HEK293 (cell line): ENCODE measurements at regions not wholly inside any gene's neighbourhood (a gene's known extent, or its start where the extent isn't known, plus 50 kb on each side); places are given as distances from the start of the nearest gene placed in this dataset.

Source experiments
- GLIS1 ChIP-seq: fragments of 450-650 bp; formaldehyde crosslinking; IDR thresholded peaks from 2 replicates; pipeline ENCODE4 v1.5.1; 2016; ENCODE audit warnings: missing biosample characterization, missing genetic modification characterization
- HIC1 ChIP-seq: fragments of 450-650 bp; formaldehyde crosslinking; IDR thresholded peaks from 2 replicates; pipeline ENCODE4 v1.5.1; 2016; ENCODE audit warnings: missing biosample characterization, missing genetic modification characterization
- KLF8 ChIP-seq: fragments of 450-650 bp; formaldehyde crosslinking; IDR thresholded peaks from 2 replicates; pipeline ENCODE4 v1.5.1; 2016; ENCODE audit warnings: missing biosample characterization, missing genetic modification characterization
- WT1 ChIP-seq: fragments of 450-650 bp; formaldehyde crosslinking; IDR thresholded peaks from 2 replicates; pipeline ENCODE4 v1.5.1; 2016; ENCODE audit warnings: missing biosample characterization, missing genetic modification characterization
- ZBTB8A ChIP-seq: fragments of 450-650 bp; formaldehyde crosslinking; IDR thresholded peaks from 2 replicates; pipeline ENCODE4 v1.5.1; 2016; ENCODE audit warnings: missing biosample characterization, missing genetic modification characterization
- ZFP37 ChIP-seq: fragments of 450-650 bp; formaldehyde crosslinking; IDR thresholded peaks from 2 replicates; pipeline ENCODE4 v1.5.1; 2016; ENCODE audit warnings: missing biosample characterization, missing genetic modification characterization
- ZNF274 ChIP-seq, 2 experiments: fragments of 200-500 bp in 1 of 2; fragments of 450-650 bp in 1 of 2; sonication (Bioruptor generic) in 1 of 2; formaldehyde crosslinking in 1 of 2; IDR thresholded peaks; 2 replicates each; pipeline versions ENCODE4 v1.5.1 to v1.6.1; 2014 to 2016; ENCODE audit warnings: borderline replicate concordance in 1 of 2, inconsistent platforms in 1 of 2, low read length in 1 of 2, missing biosample characterization in 1 of 2, missing genetic modification characterization in 1 of 2
- ZNF335 ChIP-seq: fragments of 450-650 bp; formaldehyde crosslinking; conservative IDR thresholded peaks from 2 replicates; pipeline ENCODE4 v1.5.1; 2016; ENCODE audit warnings: missing biosample characterization, missing genetic modification characterization
- ZNF362 ChIP-seq: fragments of 450-650 bp; formaldehyde crosslinking; IDR thresholded peaks from 2 replicates; pipeline ENCODE4 v1.5.1; 2016; ENCODE audit warnings: missing biosample characterization, missing genetic modification characterization
- ZNF391 ChIP-seq: fragments of 450-650 bp; formaldehyde crosslinking; IDR thresholded peaks from 2 replicates; pipeline ENCODE4 v1.5.1; 2016; ENCODE audit warnings: low read depth, missing biosample characterization, missing genetic modification characterization, borderline replicate concordance
- ZNF560 ChIP-seq: fragments of 450-650 bp; formaldehyde crosslinking; IDR thresholded peaks from 2 replicates; pipeline ENCODE4 v1.5.1; 2017; ENCODE audit warnings: missing biosample characterization, missing genetic modification characterization, borderline replicate concordance
- ZNF596 ChIP-seq: fragments of 450-650 bp; IDR thresholded peaks from 2 replicates; pipeline ENCODE4 v1.5.0; 2018; ENCODE audit warnings: missing biosample characterization, mild to moderate bottlenecking, missing genetic modification characterization, moderate library complexity
- ZNF624 ChIP-seq: fragments of 450-650 bp; formaldehyde crosslinking; IDR thresholded peaks from 2 replicates; pipeline ENCODE4 v1.5.1; 2017; ENCODE audit warnings: missing biosample characterization, missing genetic modification characterization
- ZNF654 ChIP-seq: fragments of 450-650 bp; formaldehyde crosslinking; IDR thresholded peaks from 2 replicates; pipeline ENCODE4 v1.5.1; 2016; ENCODE audit warnings: low read depth, missing biosample characterization, missing genetic modification characterization
- ZNF664 ChIP-seq: fragments of 450-650 bp; formaldehyde crosslinking; IDR thresholded peaks from 2 replicates; pipeline ENCODE4 v1.5.1; 2016; ENCODE audit warnings: missing biosample characterization, missing genetic modification characterization
- ZNF670 ChIP-seq: fragments of 450-650 bp; formaldehyde crosslinking; IDR thresholded peaks from 2 replicates; pipeline ENCODE4 v1.5.1; 2016; ENCODE audit warnings: missing biosample characterization, missing genetic modification characterization, low read depth
- ZNF701 ChIP-seq: fragments of 450-650 bp; formaldehyde crosslinking; IDR thresholded peaks from 2 replicates; pipeline ENCODE4 v1.5.1; 2016; ENCODE audit warnings: missing biosample characterization, missing genetic modification characterization
- ZNF785 ChIP-seq: fragments of 450-650 bp; formaldehyde crosslinking; IDR thresholded peaks from 2 replicates; pipeline ENCODE4 v1.5.1; 2016; ENCODE audit warnings: missing biosample characterization, missing genetic modification characterization
- ZNF843 ChIP-seq: fragments of 450-650 bp; formaldehyde crosslinking; IDR thresholded peaks from 2 replicates; pipeline ENCODE4 v1.5.1; 2016; ENCODE audit warnings: missing biosample characterization, missing genetic modification characterization
- ZSCAN23 ChIP-seq: fragments of 450-650 bp; formaldehyde crosslinking; IDR thresholded peaks from 2 replicates; pipeline ENCODE4 v1.5.1; 2016; ENCODE audit warnings: missing biosample characterization, missing genetic modification characterization
- ZSCAN4 ChIP-seq: fragments of 450-650 bp; formaldehyde crosslinking; IDR thresholded peaks from 2 replicates; pipeline ENCODE4 v1.5.1; 2017; ENCODE audit warnings: missing biosample characterization, missing genetic modification characterization
- ZXDB ChIP-seq: fragments of 450-650 bp; formaldehyde crosslinking; IDR thresholded peaks from 2 replicates; pipeline ENCODE4 v1.5.1; 2016; ENCODE audit warnings: missing biosample characterization, missing genetic modification characterization
- TF ChIP-seq, protein P1 (sequence below): fragments of 450-650 bp; formaldehyde crosslinking; IDR thresholded peaks from 2 replicates; pipeline ENCODE4 v1.5.1; 2016; ENCODE audit warnings: missing biosample characterization, missing genetic modification characterization, borderline replicate concordance
- TF ChIP-seq, protein P2 (sequence below): fragments of 450-650 bp; formaldehyde crosslinking; IDR thresholded peaks from 2 replicates; pipeline ENCODE4 v1.5.1; 2016; ENCODE audit warnings: missing biosample characterization, missing genetic modification characterization
- TF ChIP-seq, protein P3 (sequence below): fragments of 450-650 bp; formaldehyde crosslinking; IDR thresholded peaks from 2 replicates; pipeline ENCODE4 v1.5.1; 2016; ENCODE audit warnings: missing biosample characterization, missing genetic modification characterization
- TF ChIP-seq, protein P4 (sequence below): fragments of 450-650 bp; formaldehyde crosslinking; optimal IDR thresholded peaks from 2 replicates; pipeline ENCODE3; 2016; ENCODE audit warnings: missing biosample characterization, mild to moderate bottlenecking, missing genetic modification characterization

GRCh38 chr5:158054223-158055110, 195.5 kb upstream of the CLINT1 start (continued):
- TF ChIP-seq ZNF654 (tag by site-specific recombination) (no peak), HIC1 (tag by site-specific recombination) (peak; percentile 85), GLIS1 (tag by site-specific recombination) (peak; percentile 72), ZSCAN23 (tag by site-specific recombination) (no peak), ZFP37 (no peak), ZNF670 (tag by site-specific recombination) (no peak), ZBTB8A (peak; percentile 50), ZNF596 (tag by site-specific recombination) (no peak), ZNF664 (no peak), ZNF274 (IDR thresholded peaks at IDR 0.05; ENCODE audit: low read length) (no peak), ZNF274 (tag by site-specific recombination; IDR thresholded peaks at IDR 0.05; ENCODE audit: borderline replicate concordance) (no peak), ZNF701 (tag by site-specific recombination) (no peak), ZNF843 (tag by site-specific recombination) (peak; percentile 80), ZXDB (tag by site-specific recombination) (peak; percentile 70), ZNF560 (tag by site-specific recombination) (no peak), ZNF785 (tag by site-specific recombination) (no peak), ZSCAN4 (tag by site-specific recombination) (0 out of 2 replicates have a peak, but pooled peaks have one; percentile 7), ZNF335 (tag by site-specific recombination) (peak; percentile 63), ZNF391 (tag by site-specific recombination) (no peak), ZNF624 (tag by site-specific recombination) (no peak), KLF8 (peak; percentile 36), WT1 (tag by site-specific recombination) (peak; percentile 11; the same call in 1 of the 2 replicates), ZNF362 (tag by site-specific recombination) (peak; percentile 68; the same call in 1 of the 2 replicates)
- TF ChIP-seq, protein P1, sequence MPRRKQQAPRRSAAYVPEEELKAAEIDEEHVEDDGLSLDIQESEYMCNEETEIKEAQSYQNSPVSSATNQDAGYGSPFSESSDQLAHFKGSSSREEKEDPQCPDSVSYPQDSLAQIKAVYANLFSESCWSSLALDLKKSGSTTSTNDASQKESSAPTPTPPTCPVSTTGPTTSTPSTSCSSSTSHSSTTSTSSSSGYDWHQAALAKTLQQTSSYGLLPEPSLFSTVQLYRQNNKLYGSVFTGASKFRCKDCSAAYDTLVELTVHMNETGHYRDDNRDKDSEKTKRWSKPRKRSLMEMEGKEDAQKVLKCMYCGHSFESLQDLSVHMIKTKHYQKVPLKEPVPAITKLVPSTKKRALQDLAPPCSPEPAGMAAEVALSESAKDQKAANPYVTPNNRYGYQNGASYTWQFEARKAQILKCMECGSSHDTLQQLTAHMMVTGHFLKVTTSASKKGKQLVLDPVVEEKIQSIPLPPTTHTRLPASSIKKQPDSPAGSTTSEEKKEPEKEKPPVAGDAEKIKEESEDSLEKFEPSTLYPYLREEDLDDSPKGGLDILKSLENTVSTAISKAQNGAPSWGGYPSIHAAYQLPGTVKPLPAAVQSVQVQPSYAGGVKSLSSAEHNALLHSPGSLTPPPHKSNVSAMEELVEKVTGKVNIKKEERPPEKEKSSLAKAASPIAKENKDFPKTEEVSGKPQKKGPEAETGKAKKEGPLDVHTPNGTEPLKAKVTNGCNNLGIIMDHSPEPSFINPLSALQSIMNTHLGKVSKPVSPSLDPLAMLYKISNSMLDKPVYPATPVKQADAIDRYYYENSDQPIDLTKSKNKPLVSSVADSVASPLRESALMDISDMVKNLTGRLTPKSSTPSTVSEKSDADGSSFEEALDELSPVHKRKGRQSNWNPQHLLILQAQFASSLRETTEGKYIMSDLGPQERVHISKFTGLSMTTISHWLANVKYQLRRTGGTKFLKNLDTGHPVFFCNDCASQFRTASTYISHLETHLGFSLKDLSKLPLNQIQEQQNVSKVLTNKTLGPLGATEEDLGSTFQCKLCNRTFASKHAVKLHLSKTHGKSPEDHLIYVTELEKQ, result no peak
- TF ChIP-seq, protein P2, sequence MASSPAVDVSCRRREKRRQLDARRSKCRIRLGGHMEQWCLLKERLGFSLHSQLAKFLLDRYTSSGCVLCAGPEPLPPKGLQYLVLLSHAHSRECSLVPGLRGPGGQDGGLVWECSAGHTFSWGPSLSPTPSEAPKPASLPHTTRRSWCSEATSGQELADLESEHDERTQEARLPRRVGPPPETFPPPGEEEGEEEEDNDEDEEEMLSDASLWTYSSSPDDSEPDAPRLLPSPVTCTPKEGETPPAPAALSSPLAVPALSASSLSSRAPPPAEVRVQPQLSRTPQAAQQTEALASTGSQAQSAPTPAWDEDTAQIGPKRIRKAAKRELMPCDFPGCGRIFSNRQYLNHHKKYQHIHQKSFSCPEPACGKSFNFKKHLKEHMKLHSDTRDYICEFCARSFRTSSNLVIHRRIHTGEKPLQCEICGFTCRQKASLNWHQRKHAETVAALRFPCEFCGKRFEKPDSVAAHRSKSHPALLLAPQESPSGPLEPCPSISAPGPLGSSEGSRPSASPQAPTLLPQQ (tag by site-specific recombination), result 0 out of 2 replicates have a peak, but pooled peaks have one; percentile 23
- TF ChIP-seq, protein P3, sequence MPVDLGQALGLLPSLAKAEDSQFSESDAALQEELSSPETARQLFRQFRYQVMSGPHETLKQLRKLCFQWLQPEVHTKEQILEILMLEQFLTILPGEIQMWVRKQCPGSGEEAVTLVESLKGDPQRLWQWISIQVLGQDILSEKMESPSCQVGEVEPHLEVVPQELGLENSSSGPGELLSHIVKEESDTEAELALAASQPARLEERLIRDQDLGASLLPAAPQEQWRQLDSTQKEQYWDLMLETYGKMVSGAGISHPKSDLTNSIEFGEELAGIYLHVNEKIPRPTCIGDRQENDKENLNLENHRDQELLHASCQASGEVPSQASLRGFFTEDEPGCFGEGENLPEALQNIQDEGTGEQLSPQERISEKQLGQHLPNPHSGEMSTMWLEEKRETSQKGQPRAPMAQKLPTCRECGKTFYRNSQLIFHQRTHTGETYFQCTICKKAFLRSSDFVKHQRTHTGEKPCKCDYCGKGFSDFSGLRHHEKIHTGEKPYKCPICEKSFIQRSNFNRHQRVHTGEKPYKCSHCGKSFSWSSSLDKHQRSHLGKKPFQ (tag by site-specific recombination), result no peak
- TF ChIP-seq, protein P4, sequence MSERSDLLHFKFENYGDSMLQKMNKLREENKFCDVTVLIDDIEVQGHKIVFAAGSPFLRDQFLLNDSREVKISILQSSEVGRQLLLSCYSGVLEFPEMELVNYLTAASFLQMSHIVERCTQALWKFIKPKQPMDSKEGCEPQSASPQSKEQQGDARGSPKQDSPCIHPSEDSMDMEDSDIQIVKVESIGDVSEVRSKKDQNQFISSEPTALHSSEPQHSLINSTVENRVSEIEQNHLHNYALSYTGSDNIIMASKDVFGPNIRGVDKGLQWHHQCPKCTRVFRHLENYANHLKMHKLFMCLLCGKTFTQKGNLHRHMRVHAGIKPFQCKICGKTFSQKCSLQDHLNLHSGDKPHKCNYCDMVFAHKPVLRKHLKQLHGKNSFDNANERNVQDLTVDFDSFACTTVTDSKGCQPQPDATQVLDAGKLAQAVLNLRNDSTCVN (tag by site-specific recombination), result no peak
